Activated naive CD4-positive, alpha-beta T cell treated with anti-CD3 and anti-CD28 coated beads, Interleukin-2, amount 50 U/mL, for 24 hours (primary cell): ENCODE measurements at regions not wholly inside any gene's neighbourhood (a gene's known extent, or its start where the extent isn't known, plus 50 kb on each side); places are given as distances from the start of the nearest gene placed in this dataset.

Experiments
- H3K27ac Mint-ChIP-seq: one replicate; pipeline ENCODE4 v1.8.0; 2021; ENCODE audit warnings: mild to moderate bottlenecking, mixed read lengths
- H3K27me3 Mint-ChIP-seq: one replicate; pipeline ENCODE4 v1.8.0; 2021; ENCODE audit warnings: mixed read lengths
- H3K36me3 Mint-ChIP-seq: one replicate; pipeline ENCODE4 v1.8.0; 2021; ENCODE audit warnings: mixed read lengths
- H3K4me1 Mint-ChIP-seq: one replicate; pipeline ENCODE4 v1.8.0; 2021; ENCODE audit warnings: mixed read lengths
- H3K4me3 Mint-ChIP-seq: one replicate; pipeline ENCODE4 v1.8.0; 2021; ENCODE audit warnings: mild to moderate bottlenecking, mixed read lengths
- H3K9me3 Mint-ChIP-seq: one replicate; pipeline ENCODE4 v1.8.0; 2021; ENCODE audit warnings: mixed read lengths

DNA sequence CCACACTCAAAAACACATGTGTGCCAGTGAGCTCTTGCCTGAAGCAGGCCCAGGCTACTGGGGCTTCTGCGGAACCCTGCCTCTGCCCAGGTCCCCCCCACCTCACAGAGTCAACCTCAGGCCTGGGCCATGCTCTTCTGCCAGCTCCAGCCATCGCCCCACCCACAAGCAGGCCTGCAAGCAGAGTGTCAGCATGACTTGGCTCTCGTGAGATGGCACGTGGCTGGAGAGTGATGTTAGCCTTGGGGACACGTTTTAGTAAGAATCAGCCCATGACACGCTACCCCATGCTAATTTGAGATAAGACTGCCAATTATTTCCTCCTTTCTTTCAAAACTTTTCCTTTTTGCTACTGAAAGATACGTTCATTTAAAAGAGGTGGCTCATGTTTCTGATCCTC lies 351.7 kb downstream of the IRX2 start:
- no peaks in the 10 kb centered on the region for H3K36me3 Mint-ChIP-seq

DNA sequence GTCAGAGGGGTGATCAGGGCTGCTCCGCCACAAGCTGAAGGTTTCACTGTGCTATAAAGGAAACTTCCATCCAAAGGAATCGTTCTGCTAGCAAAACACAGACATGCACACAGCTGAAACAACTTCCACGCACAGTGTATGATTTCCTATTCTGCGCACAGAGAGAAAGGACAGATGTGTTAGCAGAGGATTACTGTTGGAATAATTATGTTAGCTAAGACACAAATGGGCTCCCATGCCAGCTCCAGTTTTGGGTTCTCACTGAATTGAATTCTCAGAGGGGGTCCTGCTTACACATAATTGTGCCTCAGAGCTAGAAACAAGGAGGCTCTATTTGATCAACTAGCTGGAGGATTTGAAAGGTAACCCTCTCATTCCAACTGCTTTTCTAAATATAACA lies 352.4 kb downstream of the IRX2 start:
- Mint-ChIP-seq H3K4me3 (no peak overlapping the region), H3K27ac (no peak overlapping the region), H3K36me3 (no peaks in the 10 kb centered on the region), H3K27me3 (peaks cover 2% of the 10 kb centered on the region), H3K9me3 (no peaks in the 10 kb centered on the region), H3K4me1 (no peaks in the 10 kb centered on the region)

More for the DNA sequence above, 351.7 kb downstream of the IRX2 start:
- H3K4me1 Mint-ChIP-seq, result no peaks in the 10 kb centered on the region
- H3K27ac Mint-ChIP-seq, result no peak overlapping the region
- H3K4me3 Mint-ChIP-seq, result no peak overlapping the region
- H3K27me3 Mint-ChIP-seq, result peaks cover 2% of the 10 kb centered on the region
- H3K9me3 Mint-ChIP-seq, result no peaks in the 10 kb centered on the region

DNA sequence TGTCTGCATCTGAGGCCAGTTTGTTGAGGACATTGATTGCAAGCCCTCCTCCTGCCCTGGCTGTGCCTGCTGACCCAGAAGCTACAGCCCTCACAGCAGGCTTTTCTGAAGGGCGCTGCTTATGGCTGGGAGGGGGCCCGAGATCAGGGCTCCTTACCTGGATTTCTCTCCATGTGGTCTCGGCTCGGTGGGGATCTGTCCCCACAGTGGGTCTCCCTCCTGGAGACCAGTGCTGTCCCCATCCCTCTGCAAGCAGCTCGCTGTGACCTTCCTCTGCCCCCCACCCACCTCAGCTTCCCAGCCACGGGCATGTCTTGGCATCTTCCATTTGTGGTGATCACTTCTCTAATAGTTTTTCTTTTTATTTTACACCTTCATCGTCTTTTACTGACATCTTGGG lies 357.9 kb downstream of the IRX2 start:
- no peaks in the 10 kb centered on the region for H3K4me1 Mint-ChIP-seq
- no peak overlapping the region for H3K4me3 Mint-ChIP-seq
- H3K27me3 Mint-ChIP-seq, result peaks cover 7% of the 10 kb centered on the region
- no peaks in the 10 kb centered on the region for H3K9me3 Mint-ChIP-seq
- no peaks in the 10 kb centered on the region for H3K36me3 Mint-ChIP-seq
- H3K27ac Mint-ChIP-seq, result no peak overlapping the region

DNA sequence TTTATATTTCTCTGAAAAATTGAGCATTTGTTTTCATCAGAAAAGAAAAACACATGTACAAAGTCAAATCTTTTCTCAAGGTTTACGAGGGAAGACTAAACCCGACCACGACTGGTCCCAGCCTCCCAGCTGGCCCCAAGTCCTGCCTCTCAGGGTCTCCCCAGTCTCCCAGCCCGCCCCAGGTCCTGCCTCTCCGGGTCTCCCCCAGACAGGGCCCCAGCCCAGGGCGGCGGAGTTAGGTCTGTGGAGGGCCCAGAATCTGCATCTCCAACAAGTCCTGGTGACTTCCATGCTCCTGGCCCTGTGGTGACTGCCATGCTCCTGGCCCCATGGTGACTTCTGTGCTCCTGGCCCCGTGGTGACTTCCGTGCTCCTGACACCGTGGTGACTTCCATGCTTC lies 359.9 kb downstream of the IRX2 start:
- H3K36me3 Mint-ChIP-seq, result no peaks in the 10 kb centered on the region
- no peaks in the 10 kb centered on the region for H3K9me3 Mint-ChIP-seq
- H3K27ac Mint-ChIP-seq, result no peak overlapping the region
- H3K4me3 Mint-ChIP-seq, result no peak overlapping the region
- no peaks in the 10 kb centered on the region for H3K4me1 Mint-ChIP-seq
- peaks cover 5% of the 10 kb centered on the region for H3K27me3 Mint-ChIP-seq

DNA sequence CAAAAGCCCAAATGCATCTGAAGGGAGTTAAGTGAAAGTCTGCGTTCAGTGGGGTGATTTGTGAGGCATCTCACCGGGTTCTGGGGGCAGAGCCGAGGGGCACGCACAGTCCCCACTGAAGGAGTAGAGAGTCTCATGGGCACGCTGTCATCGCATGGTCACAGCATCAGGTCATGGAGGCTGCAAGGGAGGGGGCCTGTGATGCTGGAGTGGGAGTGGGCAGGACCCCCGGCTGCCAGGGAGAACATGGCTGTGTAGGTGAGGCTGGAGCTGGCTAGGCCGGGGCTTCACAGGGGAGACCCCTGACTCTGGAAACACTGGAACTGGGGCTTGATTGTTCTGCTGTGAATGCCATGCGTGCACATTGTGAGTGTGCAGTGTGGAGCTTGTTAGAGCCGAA lies 360.5 kb downstream of the IRX2 start:
- H3K27me3 Mint-ChIP-seq, result peaks cover 5% of the 10 kb centered on the region
- no peaks in the 10 kb centered on the region for H3K36me3 Mint-ChIP-seq
- no peaks in the 10 kb centered on the region for H3K4me1 Mint-ChIP-seq
- H3K4me3 Mint-ChIP-seq, result no peak overlapping the region
- H3K27ac Mint-ChIP-seq, result no peak overlapping the region
- H3K9me3 Mint-ChIP-seq, result no peaks in the 10 kb centered on the region

DNA sequence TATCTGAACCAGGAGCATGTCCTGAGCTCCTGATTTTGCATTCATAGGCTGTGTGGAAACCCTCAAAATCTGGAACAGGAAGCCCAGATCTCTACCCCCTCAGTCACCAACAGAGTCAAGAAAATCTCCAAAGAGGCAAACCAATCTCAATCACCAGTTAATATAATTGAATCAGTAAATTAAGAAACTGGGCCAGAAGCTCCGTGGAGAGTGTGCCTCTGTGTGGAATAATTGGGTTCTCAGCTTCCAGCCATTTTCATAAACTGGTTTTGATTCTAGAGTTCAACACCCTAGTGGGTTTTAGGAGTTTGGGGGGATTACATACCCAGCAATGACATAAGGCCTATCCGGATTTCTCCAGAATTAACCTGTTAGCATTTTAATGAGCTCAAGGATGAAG lies 362.9 kb downstream of the IRX2 start:
- H3K9me3 Mint-ChIP-seq, result no peaks in the 10 kb centered on the region
- H3K27ac Mint-ChIP-seq, result no peak overlapping the region
- no peaks in the 10 kb centered on the region for H3K4me1 Mint-ChIP-seq
- H3K4me3 Mint-ChIP-seq, result no peak overlapping the region
- H3K27me3 Mint-ChIP-seq, result peaks cover 5% of the 10 kb centered on the region
- H3K36me3 Mint-ChIP-seq, result no peaks in the 10 kb centered on the region

DNA sequence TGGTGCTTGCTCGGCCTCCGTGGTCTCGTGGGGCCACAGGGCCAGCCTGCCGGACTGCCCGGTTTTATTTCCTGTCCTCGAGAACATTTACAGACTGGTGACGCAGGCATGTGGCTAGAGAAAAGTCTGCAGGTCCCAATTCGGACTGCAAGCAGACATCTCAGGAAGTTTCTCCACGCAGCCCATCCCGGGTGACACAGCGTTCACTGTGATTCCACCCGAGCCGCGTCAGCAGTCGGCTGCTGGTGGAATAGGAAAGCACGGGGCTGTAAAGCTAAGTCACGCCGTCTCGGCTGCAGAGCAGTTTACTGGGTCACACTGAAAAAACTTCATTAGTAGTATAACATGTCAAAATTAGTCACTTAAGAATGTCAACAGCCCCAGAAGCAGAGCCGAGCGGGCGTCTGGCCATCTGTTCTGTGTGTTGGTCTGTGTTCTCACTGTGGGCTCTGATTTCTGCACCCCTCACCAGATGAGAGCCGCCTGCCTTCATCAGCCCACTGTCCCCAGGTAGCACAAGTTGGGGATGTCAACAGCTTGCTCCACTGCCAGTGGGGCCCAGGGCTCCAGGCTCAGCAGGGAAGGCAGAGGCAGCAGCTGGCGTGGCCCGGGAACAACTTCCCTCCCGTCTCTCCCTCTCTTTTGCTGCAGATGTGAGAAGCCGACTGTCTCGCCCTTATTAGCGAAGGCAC lies 363.7 kb downstream of the IRX2 start:
- peaks cover 5% of the 10 kb centered on the region for H3K27me3 Mint-ChIP-seq
- H3K27ac Mint-ChIP-seq, result no peak overlapping the region

DNA sequence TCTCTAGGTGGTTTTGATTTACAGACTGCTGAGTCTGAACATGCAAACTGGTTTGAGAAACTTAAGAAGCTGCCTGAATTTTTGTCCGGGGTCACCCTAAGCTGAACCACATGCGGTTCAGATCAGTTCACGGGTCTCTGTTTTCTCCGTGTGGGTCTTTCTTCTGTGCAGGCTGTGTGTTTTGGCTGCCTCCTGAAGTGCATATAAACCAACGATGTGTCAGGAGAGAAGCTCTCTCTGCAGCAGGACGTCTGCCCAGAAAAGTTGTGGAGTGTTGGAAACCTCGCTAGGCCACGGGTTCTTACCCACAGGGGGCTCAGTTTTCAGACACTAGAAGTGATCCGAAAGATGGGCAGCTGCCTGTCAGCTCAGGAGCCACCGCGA lies 364.2 kb downstream of the IRX2 start:
- Mint-ChIP-seq H3K4me3 (no peak overlapping the region), H3K27me3 (peaks cover 3% of the 10 kb centered on the region), H3K9me3 (no peaks in the 10 kb centered on the region)

More for the DNA sequence above, 363.7 kb downstream of the IRX2 start:
- Mint-ChIP-seq H3K9me3 (no peaks in the 10 kb centered on the region), H3K36me3 (no peaks in the 10 kb centered on the region), H3K4me3 (no peak overlapping the region), H3K4me1 (no peaks in the 10 kb centered on the region)

DNA sequence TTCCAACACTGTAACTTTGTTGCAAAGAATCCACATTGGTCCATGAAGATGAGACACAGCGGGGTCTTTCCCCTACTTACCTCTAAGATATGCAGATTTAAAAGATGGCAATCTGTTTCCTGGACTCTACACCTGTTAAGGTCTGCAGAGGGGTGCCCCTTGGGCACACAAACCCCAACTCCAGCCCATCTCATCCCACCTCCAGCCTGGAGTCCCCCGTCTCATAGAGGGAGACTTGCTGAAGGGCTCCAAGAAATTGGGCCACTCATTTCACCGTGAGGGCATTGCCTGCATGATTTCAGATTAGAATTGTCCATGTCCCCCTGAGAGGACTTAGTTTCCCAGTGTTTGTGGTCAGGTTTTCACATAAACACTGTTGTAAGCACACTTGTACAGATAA lies 365.7 kb downstream of the IRX2 start:
- Mint-ChIP-seq H3K27ac (no peak overlapping the region), H3K36me3 (no peaks in the 10 kb centered on the region), H3K27me3 (peaks cover 3% of the 10 kb centered on the region), H3K4me3 (no peak overlapping the region), H3K9me3 (no peaks in the 10 kb centered on the region), H3K4me1 (no peaks in the 10 kb centered on the region)

More for the DNA sequence above, 364.2 kb downstream of the IRX2 start:
- H3K36me3 Mint-ChIP-seq, result no peaks in the 10 kb centered on the region
- H3K27ac Mint-ChIP-seq, result no peak overlapping the region
- H3K4me1 Mint-ChIP-seq, result no peaks in the 10 kb centered on the region

DNA sequence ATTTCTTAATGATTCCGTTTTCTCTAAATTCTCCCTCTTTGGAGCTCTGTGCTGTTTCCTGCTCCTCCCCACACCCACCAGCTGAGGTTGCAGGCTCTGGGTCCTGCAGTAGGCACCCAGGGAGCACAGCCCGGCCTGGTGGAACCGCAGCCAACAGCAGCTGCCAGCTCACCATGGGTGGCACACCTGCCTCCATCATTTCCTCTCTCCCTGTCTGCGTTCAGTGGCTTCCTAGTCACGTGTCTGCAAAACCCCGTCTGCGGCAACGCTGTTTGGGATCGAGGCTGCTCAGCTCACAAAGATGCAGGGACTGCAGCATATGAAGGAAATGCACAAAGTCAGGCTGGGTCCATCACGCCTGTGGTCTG lies 367.8 kb downstream of the IRX2 start:
- H3K27me3 Mint-ChIP-seq, result no peaks in the 10 kb centered on the region
- H3K4me1 Mint-ChIP-seq, result no peaks in the 10 kb centered on the region
- no peaks in the 10 kb centered on the region for H3K9me3 Mint-ChIP-seq

DNA sequence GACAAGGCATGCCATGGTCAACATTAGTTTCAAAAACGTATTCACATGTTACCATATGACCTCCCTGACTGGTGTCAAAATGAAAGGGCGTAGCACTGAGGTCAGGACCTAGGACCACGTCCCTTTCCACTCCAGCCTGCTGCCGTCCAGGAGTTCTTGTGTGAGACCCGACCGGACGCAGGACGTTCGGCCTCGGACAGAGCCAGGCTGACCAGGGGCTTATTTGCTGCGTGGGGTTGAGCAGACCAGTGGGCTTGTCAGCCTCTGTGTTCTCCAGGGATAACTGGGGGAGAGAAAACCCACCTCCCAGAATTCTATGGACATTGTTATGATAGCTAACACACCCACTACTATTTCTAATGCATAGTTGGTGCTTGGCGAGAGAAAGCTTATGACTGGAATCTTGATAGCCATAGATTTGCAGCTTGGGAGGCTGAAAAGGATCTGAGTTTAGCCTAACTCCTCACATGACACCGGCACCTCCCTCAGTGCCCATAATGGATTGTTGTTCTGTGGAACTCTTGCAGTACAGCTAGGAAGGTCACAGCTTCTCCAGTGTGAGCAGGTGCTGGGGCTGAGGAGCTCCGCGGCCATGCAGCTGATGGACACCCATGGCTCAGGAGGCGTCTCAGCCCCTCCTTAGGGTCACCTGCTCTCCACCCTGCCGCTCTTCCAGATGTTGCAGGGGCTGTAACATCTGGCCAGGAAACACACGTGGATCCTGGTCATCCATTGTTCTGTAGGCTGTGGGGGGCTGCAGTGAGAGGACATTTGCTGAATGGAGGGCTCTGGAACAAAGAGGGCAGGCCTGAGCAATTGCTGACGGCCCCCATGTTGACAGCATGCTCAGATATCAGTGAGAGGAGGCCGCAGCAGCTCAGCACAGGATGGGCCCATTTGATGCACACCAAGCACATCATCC lies 368.4 kb downstream of the IRX2 start:
- H3K4me1 Mint-ChIP-seq, result no peaks in the 10 kb centered on the region

More for the DNA sequence above, 367.8 kb downstream of the IRX2 start:
- H3K27ac Mint-ChIP-seq, result no peak overlapping the region
- no peaks in the 10 kb centered on the region for H3K36me3 Mint-ChIP-seq
- no peak overlapping the region for H3K4me3 Mint-ChIP-seq

DNA sequence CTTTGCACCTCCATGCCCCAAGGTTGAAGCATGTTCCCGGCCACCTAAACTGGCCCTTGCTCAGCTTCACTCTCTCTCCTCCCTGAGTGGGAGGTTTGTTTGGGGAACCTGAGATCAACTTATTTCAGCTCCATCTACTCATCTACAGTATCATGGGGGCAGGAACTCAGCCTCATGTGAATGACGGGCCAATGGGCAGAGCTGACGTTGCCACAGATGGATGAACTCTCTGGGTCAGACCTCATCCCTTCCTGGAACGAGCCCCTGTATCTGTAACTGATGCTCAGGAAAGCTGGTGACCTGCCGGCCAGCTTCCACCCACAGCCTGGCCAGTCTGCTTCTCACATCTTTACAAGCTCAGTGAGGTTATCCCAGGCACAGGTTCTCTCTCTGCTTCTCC lies 369.6 kb downstream of the IRX2 start:
- Mint-ChIP-seq H3K27ac (no peak overlapping the region), H3K36me3 (no peaks in the 10 kb centered on the region), H3K9me3 (no peaks in the 10 kb centered on the region), H3K27me3 (no peaks in the 10 kb centered on the region), H3K4me3 (no peak overlapping the region), H3K4me1 (no peaks in the 10 kb centered on the region)

More for the DNA sequence above, 368.4 kb downstream of the IRX2 start:
- Mint-ChIP-seq H3K4me3 (no peak overlapping the region), H3K36me3 (no peaks in the 10 kb centered on the region), H3K27me3 (no peaks in the 10 kb centered on the region), H3K9me3 (no peaks in the 10 kb centered on the region), H3K27ac (no peak overlapping the region)

DNA sequence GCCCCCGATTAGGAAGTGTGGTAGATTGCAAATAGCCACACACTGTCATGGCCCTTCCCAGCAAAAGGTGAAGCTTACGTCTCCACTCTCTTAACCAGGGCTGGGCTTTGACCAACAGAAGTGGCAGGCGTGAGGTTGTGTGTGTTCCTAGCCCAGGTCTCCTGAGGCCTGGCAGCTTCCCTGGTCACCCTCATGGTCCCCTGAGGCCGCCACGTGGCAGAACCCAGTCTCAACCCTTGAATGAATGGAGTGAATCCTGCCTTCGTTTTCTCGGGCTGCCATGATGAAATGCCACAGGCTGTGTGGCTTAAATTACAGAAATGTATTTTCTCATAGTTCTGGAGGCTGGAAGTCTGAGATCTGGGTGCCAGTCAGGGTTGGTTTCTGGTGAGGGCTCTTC lies 370.4 kb downstream of the IRX2 start:
- no peaks in the 10 kb centered on the region for H3K4me1 Mint-ChIP-seq
- H3K27ac Mint-ChIP-seq, result no peak overlapping the region
- H3K27me3 Mint-ChIP-seq, result no peaks in the 10 kb centered on the region
- no peak overlapping the region for H3K4me3 Mint-ChIP-seq
- no peaks in the 10 kb centered on the region for H3K36me3 Mint-ChIP-seq
- no peaks in the 10 kb centered on the region for H3K9me3 Mint-ChIP-seq

DNA sequence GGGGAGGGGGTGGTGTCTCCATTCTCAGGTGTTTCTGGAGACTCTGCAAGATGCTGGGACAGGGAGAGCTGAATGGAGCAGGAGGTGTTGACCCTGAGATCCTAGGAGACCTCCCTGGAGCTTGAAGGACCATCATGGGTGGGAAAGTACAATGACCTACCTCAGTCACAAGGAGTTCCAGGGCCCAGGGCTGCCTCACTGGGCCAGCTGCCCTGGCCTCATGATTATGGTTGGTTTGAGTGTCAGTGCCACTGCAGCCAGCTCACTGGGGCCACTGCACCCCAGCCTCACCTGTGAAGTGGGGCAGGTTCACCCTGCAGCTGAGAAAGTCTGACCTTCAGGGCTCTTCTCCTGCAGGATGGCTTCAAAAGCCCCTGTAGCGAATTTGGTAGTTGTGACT lies 372.5 kb downstream of the IRX2 start:
- no peaks in the 10 kb centered on the region for H3K9me3 Mint-ChIP-seq
- H3K27ac Mint-ChIP-seq, result no peak overlapping the region
- no peaks in the 10 kb centered on the region for H3K27me3 Mint-ChIP-seq
- no peak overlapping the region for H3K4me3 Mint-ChIP-seq
- no peaks in the 10 kb centered on the region for H3K4me1 Mint-ChIP-seq
- no peaks in the 10 kb centered on the region for H3K36me3 Mint-ChIP-seq

DNA sequence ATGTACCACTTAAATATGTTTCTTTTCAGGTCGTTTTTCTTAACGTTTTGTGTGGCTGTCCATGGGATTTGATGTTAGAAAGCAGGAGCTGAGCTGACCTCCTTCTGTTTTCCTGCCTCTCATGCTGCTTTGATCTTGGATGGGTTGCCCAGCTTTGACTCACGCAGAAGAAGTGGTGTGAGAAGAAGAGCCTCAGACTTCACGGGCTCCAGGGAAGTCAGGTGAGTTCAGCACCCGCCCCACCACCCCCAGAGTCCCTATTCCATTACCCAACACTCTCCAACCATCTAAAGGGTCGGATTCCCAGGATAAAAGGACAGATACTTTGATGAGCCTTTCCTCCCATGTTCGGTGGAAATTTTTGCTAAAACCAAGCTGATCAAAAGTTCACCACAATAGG lies 373.4 kb downstream of the IRX2 start:
- no peak overlapping the region for H3K4me3 Mint-ChIP-seq
- no peaks in the 10 kb centered on the region for H3K27me3 Mint-ChIP-seq
- no peaks in the 10 kb centered on the region for H3K4me1 Mint-ChIP-seq
- no peak overlapping the region for H3K27ac Mint-ChIP-seq
- H3K9me3 Mint-ChIP-seq, result no peaks in the 10 kb centered on the region
- no peaks in the 10 kb centered on the region for H3K36me3 Mint-ChIP-seq

DNA sequence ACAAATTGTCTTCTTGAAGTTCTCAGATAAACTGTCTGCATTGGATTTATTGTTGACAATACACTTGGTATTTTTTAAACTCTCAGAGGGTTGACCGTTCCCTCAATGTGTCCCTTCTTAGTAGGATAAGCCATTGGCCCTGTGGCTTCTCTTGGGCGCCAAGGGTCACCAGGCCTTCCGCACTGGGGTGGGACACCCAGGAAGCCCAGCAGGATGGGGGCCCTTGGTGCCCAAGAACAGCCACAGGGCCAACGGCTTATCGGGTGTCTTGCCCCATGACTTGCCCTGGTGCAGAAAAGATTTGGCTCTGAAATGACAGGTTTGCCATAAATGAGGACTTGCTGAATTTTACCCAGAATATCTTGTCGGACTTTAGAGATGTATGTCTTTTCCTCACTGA lies 375.0 kb downstream of the IRX2 start:
- Mint-ChIP-seq H3K9me3 (no peaks in the 10 kb centered on the region), H3K4me1 (no peaks in the 10 kb centered on the region), H3K4me3 (no peak overlapping the region), H3K36me3 (no peaks in the 10 kb centered on the region), H3K27ac (no peak overlapping the region), H3K27me3 (no peaks in the 10 kb centered on the region)
